ENCODE measurements at regions not wholly inside any gene's neighbourhood (a gene's known extent, or its start where the extent isn't known, plus 50 kb on each side); places are given as distances from the start of the nearest gene placed in this dataset.

DNA sequence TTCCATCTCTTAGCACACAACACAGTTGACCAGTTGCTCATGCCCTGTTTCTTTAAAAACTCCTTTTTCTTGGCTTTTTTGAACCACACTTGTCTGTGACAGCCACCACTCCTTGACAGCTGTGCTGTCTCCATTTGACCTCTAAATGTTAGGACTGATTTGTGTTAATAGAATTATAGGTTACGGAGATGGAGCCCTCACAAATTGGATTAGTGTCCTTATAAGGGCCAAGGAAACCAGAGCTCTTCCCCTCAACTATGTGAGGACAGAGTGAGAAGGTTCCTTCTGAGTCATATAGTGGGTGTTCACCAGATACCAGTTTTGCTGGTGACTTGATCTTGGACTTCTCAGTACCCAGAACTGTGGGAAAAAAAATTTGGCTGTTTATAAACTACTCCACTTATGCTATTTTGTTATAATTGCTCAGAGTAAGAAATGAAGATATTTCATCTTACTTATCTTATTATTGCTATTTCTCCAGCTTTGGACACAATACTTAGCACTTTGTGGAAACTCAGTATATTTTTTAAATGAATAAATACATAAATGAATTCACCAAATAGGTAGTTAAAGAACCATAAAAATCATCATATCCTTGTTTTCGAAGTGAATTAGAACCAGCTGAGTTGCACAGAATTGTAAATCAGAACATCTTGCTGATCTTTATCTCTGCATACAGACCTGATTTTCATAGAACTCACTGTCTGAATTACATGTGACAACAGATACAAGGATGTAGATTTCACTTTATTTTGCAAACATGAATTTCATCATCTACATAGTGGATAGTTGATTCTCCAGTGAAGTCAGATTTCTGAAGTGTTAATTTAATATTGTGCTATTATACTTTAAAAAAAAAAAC, 598.5 kb upstream of the IRAK1BP1 start:
- no peaks in the 10 kb centered on the region for H3K36me3 ChIP-seq (ENCODE audit: control insufficient read depth, insufficient read depth, low read length)
- H3K4me3 ChIP-seq (ENCODE audit: low read depth, low read length), result no peak overlapping the region
- TF ChIP-seq, protein P1, sequence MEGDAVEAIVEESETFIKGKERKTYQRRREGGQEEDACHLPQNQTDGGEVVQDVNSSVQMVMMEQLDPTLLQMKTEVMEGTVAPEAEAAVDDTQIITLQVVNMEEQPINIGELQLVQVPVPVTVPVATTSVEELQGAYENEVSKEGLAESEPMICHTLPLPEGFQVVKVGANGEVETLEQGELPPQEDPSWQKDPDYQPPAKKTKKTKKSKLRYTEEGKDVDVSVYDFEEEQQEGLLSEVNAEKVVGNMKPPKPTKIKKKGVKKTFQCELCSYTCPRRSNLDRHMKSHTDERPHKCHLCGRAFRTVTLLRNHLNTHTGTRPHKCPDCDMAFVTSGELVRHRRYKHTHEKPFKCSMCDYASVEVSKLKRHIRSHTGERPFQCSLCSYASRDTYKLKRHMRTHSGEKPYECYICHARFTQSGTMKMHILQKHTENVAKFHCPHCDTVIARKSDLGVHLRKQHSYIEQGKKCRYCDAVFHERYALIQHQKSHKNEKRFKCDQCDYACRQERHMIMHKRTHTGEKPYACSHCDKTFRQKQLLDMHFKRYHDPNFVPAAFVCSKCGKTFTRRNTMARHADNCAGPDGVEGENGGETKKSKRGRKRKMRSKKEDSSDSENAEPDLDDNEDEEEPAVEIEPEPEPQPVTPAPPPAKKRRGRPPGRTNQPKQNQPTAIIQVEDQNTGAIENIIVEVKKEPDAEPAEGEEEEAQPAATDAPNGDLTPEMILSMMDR (IDR thresholded peaks at IDR 0.05; ENCODE audit: insufficient read depth, low read length, poor library complexity, severe bottlenecking), result no peak
- no peaks in the 10 kb centered on the region for H3K27me3 ChIP-seq (ENCODE audit: control insufficient read depth, insufficient read depth, low read length)
- DNase-seq (ENCODE audit: low read depth), result no peak

DNA sequence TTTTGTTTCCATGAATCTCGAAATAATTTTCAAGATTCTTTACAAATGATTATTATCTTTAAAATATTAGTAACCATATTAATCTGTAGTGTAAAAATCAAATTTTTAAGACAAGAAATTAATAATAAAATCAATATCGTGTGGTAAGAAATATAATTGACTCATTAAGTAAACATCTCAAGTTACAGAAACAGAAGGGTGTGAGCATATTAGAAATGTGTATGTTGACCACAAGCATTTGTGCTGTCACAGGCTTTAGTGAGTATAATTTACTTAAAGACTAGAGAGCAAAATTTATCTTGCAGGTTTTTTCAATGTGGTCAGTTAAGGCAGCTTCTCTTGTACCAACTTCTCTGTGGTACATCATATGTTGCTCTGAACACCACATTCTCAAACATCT, 566.5 kb upstream of the IRAK1BP1 start:
- Histone ChIP-seq H3K27me3 (ENCODE audit: control insufficient read depth, insufficient read depth, low read length) (no peaks in the 10 kb centered on the region), H3K36me3 (ENCODE audit: control insufficient read depth, insufficient read depth, low read length) (no peaks in the 10 kb centered on the region), H3K4me3 (ENCODE audit: low read depth, low read length) (no peak overlapping the region)
- TF ChIP-seq, protein P1 (IDR thresholded peaks at IDR 0.05; ENCODE audit: insufficient read depth, low read length, poor library complexity, severe bottlenecking), result no peak
- no peak for DNase-seq (ENCODE audit: low read depth)

DNA sequence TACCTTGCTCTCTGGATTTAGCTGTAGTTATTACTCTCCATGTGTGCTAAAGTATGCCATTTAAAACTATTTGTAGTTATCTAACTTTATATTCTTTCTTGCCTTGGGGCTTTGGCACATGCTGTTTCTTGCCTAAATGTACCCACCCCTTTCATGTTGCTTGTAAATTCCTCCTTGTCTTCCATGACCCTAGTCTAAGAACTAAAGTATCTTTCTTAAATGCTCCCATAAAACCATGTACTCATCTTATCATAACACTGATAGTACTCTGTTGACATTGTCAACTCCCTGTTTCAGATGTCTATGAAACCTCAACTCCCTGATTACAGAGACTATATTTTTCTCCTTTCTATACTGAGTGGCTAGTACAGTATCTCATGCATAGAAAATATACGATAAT, 564.9 kb upstream of the IRAK1BP1 start:
- no peaks in the 10 kb centered on the region for H3K27me3 ChIP-seq (ENCODE audit: control insufficient read depth, insufficient read depth, low read length)
- H3K4me3 ChIP-seq (ENCODE audit: low read depth, low read length), result no peak overlapping the region
- TF ChIP-seq, protein P1 (IDR thresholded peaks at IDR 0.05; ENCODE audit: insufficient read depth, low read length, poor library complexity, severe bottlenecking), result no peak
- H3K36me3 ChIP-seq (ENCODE audit: control insufficient read depth, insufficient read depth, low read length), result no peaks in the 10 kb centered on the region
- no peak for DNase-seq (ENCODE audit: low read depth)

DNA sequence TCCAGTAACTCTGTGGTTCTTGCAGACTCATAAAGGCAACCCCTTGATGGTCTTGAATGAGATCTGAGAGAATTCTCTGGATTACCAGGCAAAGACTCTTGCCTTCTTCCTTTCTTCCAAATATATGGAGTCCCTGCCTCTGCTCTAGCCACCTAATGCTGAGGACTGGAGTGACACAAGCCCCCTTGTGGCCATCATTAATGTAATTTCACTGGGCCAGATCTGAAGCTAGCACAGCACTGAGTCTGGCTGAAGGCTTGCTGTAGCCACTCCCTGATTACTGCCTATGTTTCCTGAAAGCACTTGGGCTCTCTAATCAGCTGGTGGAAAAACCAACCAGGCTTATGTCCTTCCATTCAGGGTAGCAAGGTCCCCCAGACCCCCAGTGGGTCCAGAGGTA, 559.3 kb upstream of the IRAK1BP1 start:
- no peak for DNase-seq (ENCODE audit: low read depth)

DNA sequence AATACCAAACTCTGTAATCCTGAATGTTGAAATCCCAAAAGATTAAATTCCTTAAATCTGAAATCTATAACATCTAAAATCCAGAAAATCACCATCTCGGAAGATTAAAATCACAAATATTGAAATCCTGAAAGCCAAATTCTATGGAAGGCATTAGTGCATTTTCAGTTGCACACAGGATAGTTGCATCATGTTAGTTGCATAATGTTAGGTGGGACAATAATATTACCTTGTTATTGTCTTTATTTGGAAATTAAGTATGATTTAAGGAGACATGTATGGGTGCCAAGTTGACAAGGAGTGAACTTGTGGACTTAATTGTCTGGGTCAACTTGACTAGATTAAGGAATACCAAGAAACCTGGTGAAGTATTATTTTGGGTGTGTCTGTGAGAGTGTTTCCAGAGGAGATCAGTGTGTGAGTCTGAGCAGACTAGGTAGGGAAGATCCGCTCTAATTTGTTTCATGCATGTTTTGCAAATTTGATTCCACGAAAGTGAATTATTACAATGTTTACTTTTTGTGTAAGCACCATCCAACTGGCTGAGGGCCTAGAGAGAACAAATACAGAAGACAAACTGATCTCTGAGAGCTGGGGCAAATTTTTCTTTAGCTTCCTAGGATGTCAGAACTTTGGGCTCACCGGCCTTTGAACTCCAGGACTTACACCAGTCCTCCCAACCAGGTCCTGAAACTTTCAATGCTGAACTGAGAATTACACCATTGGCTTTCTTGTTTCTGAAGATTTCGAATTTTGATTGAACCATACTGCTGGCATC, 545.1 kb upstream of the IRAK1BP1 start:
- DNase-seq (ENCODE audit: low read depth), result no peak
- Histone ChIP-seq H3K36me3 (ENCODE audit: control insufficient read depth, insufficient read depth, low read length) (no peaks in the 10 kb centered on the region), H3K27me3 (ENCODE audit: control insufficient read depth, insufficient read depth, low read length) (no peaks in the 10 kb centered on the region), H3K4me3 (ENCODE audit: low read depth, low read length) (no peak overlapping the region)
- TF ChIP-seq, protein P1 (IDR thresholded peaks at IDR 0.05; ENCODE audit: insufficient read depth, low read length, poor library complexity, severe bottlenecking), result no peak

More for the DNA sequence above, 559.3 kb upstream of the IRAK1BP1 start:
- TF ChIP-seq, protein P1 (IDR thresholded peaks at IDR 0.05; ENCODE audit: insufficient read depth, low read length, poor library complexity, severe bottlenecking), result no peak
- Histone ChIP-seq H3K36me3 (ENCODE audit: control insufficient read depth, insufficient read depth, low read length) (no peaks in the 10 kb centered on the region), H3K27me3 (ENCODE audit: control insufficient read depth, insufficient read depth, low read length) (no peaks in the 10 kb centered on the region), H3K4me3 (ENCODE audit: low read depth, low read length) (no peak overlapping the region)
